Brain microvascular endothelial cell (primary cell): ENCODE measurements at regions not wholly inside any gene's neighbourhood (a gene's known extent, or its start where the extent isn't known, plus 50 kb on each side); places are given as distances from the start of the nearest gene placed in this dataset.
"Not testable (repeated sequence)": the region's sequence is repeated elsewhere in the genome, so short reads cannot be mapped to it uniquely, and the experiment has no call there.

Source experiments
- DNase-seq: peaks from one replicate; pipeline ENCODE4 v3.0.0-alpha.2; 2020
- H3K27ac ChIP-seq: fragments of 250-450 bp; sonication (Bioruptor Pico); 2 replicates; pipeline ENCODE4 v1.5.1; 2020; ENCODE audit warnings: mild to moderate bottlenecking, moderate library complexity
- H3K27me3 ChIP-seq: fragments of 250-450 bp; sonication (Bioruptor Pico); replicated peaks from 2 replicates; pipeline ENCODE4 v1.5.1; 2020; ENCODE audit warnings: mild to moderate bottlenecking
- H3K36me3 ChIP-seq: fragments of 250-450 bp; sonication (Bioruptor Pico); replicated peaks from 2 replicates; pipeline ENCODE4 v1.5.1; 2020; ENCODE audit warnings: mild to moderate bottlenecking
- H3K4me3 ChIP-seq: 2 replicates; pipeline ENCODE4 v1.5.1; 2011; ENCODE audit warnings: low read depth, mild to moderate bottlenecking, control low read depth, low read length, moderate library complexity
- CTCF ChIP-seq: IDR thresholded peaks from 2 replicates; pipeline ENCODE4 v1.5.1; 2011; ENCODE audit warnings: low read depth, mild to moderate bottlenecking, moderate library complexity, low read length, control low read depth, inconsistent platforms; ENCODE audit errors: missing control alignments
- in situ Hi-C: cut with HindIII; loops from 2 replicates; pipeline ENCODE4 v1.10.0; 2017; ENCODE audit warnings: low sequenced_read_pairs, low pct_ligation_motif_present

GRCh38 chr5:34467436-34467835 lies 188.7 kb upstream of the RAI14 start:
- TF ChIP-seq CTCF: no peak
- H3K4me3 ChIP-seq: no peak overlapping the region
- H3K36me3 ChIP-seq: no peaks in the 10 kb centered on the region
- no peak overlapping the region for H3K27ac ChIP-seq
- DNase-seq: no peak
- in situ Hi-C loops: no loop called here
- H3K27me3 ChIP-seq: no peaks in the 10 kb centered on the region

- in situ Hi-C loops, H3K36me3 ChIP-seq, H3K27ac ChIP-seq, H3K4me3 ChIP-seq, H3K27me3 ChIP-seq, DNase-seq: not testable (repeated sequence)
Observed at GRCh38 chr5:34467984-34468383, 188.1 kb upstream of the RAI14 start.

GRCh38 chr5:34469971-34470370 lies 186.2 kb upstream of the RAI14 start:
- no peak overlapping the region for H3K27ac ChIP-seq
- DNase-seq: no peak

GRCh38 chr5:34474573-34475021 lies 181.5 kb upstream of the RAI14 start:
- no peaks in the 10 kb centered on the region for H3K27me3 ChIP-seq
- peak; percentile 87 for TF ChIP-seq CTCF
- no peaks in the 10 kb centered on the region for H3K36me3 ChIP-seq
- H3K27ac ChIP-seq: no peak overlapping the region
- in situ Hi-C loops: loop anchor here (25.0 kb wide), 1 partner anchor 438 kb away; the partner anchor contains the start of genes BRIX1 and RAD1
- H3K4me3 ChIP-seq: no peak overlapping the region
- DNase-seq: peak; percentile 44

More at GRCh38 chr5:34469971-34470370, 186.2 kb upstream of the RAI14 start:
- no peak for TF ChIP-seq CTCF
- in situ Hi-C loops: no loop called here
- Histone ChIP-seq H3K27me3 (no peaks in the 10 kb centered on the region), H3K4me3 (no peak overlapping the region), H3K36me3 (no peaks in the 10 kb centered on the region)

GRCh38 chr5:34475249-34475966 lies 180.7 kb upstream of the RAI14 start:
- no peak for TF ChIP-seq CTCF
- no peak for DNase-seq
- H3K36me3 ChIP-seq: no peaks in the 10 kb centered on the region
- no peak overlapping the region for H3K27ac ChIP-seq
- in situ Hi-C loops: loop anchor here (25.0 kb wide), 1 partner anchor 437 kb away; the partner anchor contains the start of genes BRIX1 and RAD1
- no peaks in the 10 kb centered on the region for H3K27me3 ChIP-seq
- H3K4me3 ChIP-seq: no peak overlapping the region

GRCh38 chr5:34476941-34477565 lies 179.1 kb upstream of the RAI14 start:
- no peak for DNase-seq
- no peaks in the 10 kb centered on the region for H3K27me3 ChIP-seq
- TF ChIP-seq CTCF: no peak
- no peaks in the 10 kb centered on the region for H3K36me3 ChIP-seq
- H3K27ac ChIP-seq: no peak overlapping the region
- in situ Hi-C loops: loop anchor here (25.0 kb wide), 1 partner anchor 435 kb away; the partner anchor contains the start of genes BRIX1 and RAD1
- no peak overlapping the region for H3K4me3 ChIP-seq
